ENCODE measurements at regions not wholly inside any gene's neighbourhood (a gene's known extent, or its start where the extent isn't known, plus 50 kb on each side); places are given as distances from the start of the nearest gene placed in this dataset.
"Not testable (repeated sequence)": the region's sequence is repeated elsewhere in the genome, so short reads cannot be mapped to it uniquely, and the experiment has no call there.

GRCh38 chr15:85196697-85197096, 183.7 kb upstream of the AKAP13 start:
- not testable (repeated sequence) for DNase-seq (ENCODE audit: low read depth)

GRCh38 chr15:85197582-85197981, 182.8 kb upstream of the AKAP13 start:
- not testable (repeated sequence) for DNase-seq (ENCODE audit: low read depth)

GRCh38 chr15:85198432-85198831, 182.0 kb upstream of the AKAP13 start:
- not testable (repeated sequence) for DNase-seq (ENCODE audit: low read depth)

GRCh38 chr15:85200215-85200614, 180.2 kb upstream of the AKAP13 start:
- not testable (repeated sequence) for DNase-seq (ENCODE audit: low read depth)

- DNase-seq (ENCODE audit: low read depth): not testable (repeated sequence)
Measured at GRCh38 chr15:85201118-85201793, 179.1 kb upstream of the AKAP13 start.

- not testable (repeated sequence) for DNase-seq (ENCODE audit: low read depth)
Measured at GRCh38 chr15:85204481-85204880, 175.9 kb upstream of the AKAP13 start.

GRCh38 chr15:85233791-85234325, 146.5 kb upstream of the AKAP13 start:
- DNase-seq (ENCODE audit: low read depth): not testable (repeated sequence)

GRCh38 chr15:85234450-85235196, 145.8 kb upstream of the AKAP13 start:
- DNase-seq (ENCODE audit: low read depth): not testable (repeated sequence)

- DNase-seq (ENCODE audit: low read depth): not testable (repeated sequence)
Measured at GRCh38 chr15:85244056-85244455, 136.3 kb upstream of the AKAP13 start.

GRCh38 chr15:85250938-85251542, 129.4 kb upstream of the AKAP13 start:
- peak; percentile 19 for DNase-seq (ENCODE audit: low read depth)

- peak; percentile 19 for DNase-seq (ENCODE audit: low read depth)
Measured at GRCh38 chr15:85253196-85253915, 127.0 kb upstream of the AKAP13 start.

- not testable (repeated sequence) for DNase-seq (ENCODE audit: low read depth)
Measured at GRCh38 chr15:85254961-85255360, 125.4 kb upstream of the AKAP13 start.

- DNase-seq (ENCODE audit: low read depth): not testable (repeated sequence)
Measured at GRCh38 chr15:85255502-85255901, 124.9 kb upstream of the AKAP13 start.

- DNase-seq (ENCODE audit: low read depth): peak; percentile 15
Measured at GRCh38 chr15:85256009-85256997, 124.1 kb upstream of the AKAP13 start.

- DNase-seq (ENCODE audit: low read depth): not testable (repeated sequence)
Measured at GRCh38 chr15:85258062-85258445, 122.3 kb upstream of the AKAP13 start.

GRCh38 chr15:85258559-85259209, 121.7 kb upstream of the AKAP13 start:
- not testable (repeated sequence) for DNase-seq (ENCODE audit: low read depth)

- not testable (repeated sequence) for DNase-seq (ENCODE audit: low read depth)
Measured at GRCh38 chr15:85260526-85260925, 119.9 kb upstream of the AKAP13 start.

GRCh38 chr15:85262461-85263055, 117.8 kb upstream of the AKAP13 start:
- not testable (repeated sequence) for DNase-seq (ENCODE audit: low read depth)

- not testable (repeated sequence) for DNase-seq (ENCODE audit: low read depth)
Measured at GRCh38 chr15:85263842-85264440, 116.5 kb upstream of the AKAP13 start.

All from renal cortical epithelial cell (primary cell).